ENCODE measurements at regions not wholly inside any gene's neighbourhood (a gene's known extent, or its start where the extent isn't known, plus 50 kb on each side); places are given as distances from the start of the nearest gene placed in this dataset.

GRCh38 chr2:153373510-153374279, 104.9 kb downstream of the RPRM start:
- peak; percentile 84 for DNase-seq (ENCODE audit: low read depth)
- H3K4me3 ChIP-seq (ENCODE audit: low read depth, low read length) = no peak overlapping the region
- TF ChIP-seq CTCF (IDR thresholded peaks at IDR 0.05; ENCODE audit: control insufficient read depth, extremely low read depth, insufficient read depth) = no peak

- no peak overlapping the region for H3K4me3 ChIP-seq (ENCODE audit: low read depth, low read length)
- no peak for DNase-seq (ENCODE audit: low read depth)
- no peak for TF ChIP-seq CTCF (IDR thresholded peaks at IDR 0.05; ENCODE audit: control insufficient read depth, extremely low read depth, insufficient read depth)
Measured at GRCh38 chr2:153360239-153360638, 118.3 kb downstream of the RPRM start.

GRCh38 chr2:153354377-153354776, 124.2 kb downstream of the RPRM start:
- no peak for DNase-seq (ENCODE audit: low read depth)
- TF ChIP-seq CTCF (IDR thresholded peaks at IDR 0.05; ENCODE audit: control insufficient read depth, extremely low read depth, insufficient read depth) = no peak
- H3K4me3 ChIP-seq (ENCODE audit: low read depth, low read length) = no peak overlapping the region

- no peak for DNase-seq (ENCODE audit: low read depth)
- no peak for TF ChIP-seq CTCF (IDR thresholded peaks at IDR 0.05; ENCODE audit: control insufficient read depth, extremely low read depth, insufficient read depth)
- no peak overlapping the region for H3K4me3 ChIP-seq (ENCODE audit: low read depth, low read length)
Measured at GRCh38 chr2:153349603-153350002, 129.0 kb downstream of the RPRM start.

- TF ChIP-seq CTCF (IDR thresholded peaks at IDR 0.05; ENCODE audit: control insufficient read depth, extremely low read depth, insufficient read depth) = no peak
- no peak for DNase-seq (ENCODE audit: low read depth)
- H3K4me3 ChIP-seq (ENCODE audit: low read depth, low read length) = no peak overlapping the region
Measured at GRCh38 chr2:153347818-153348495, 130.6 kb downstream of the RPRM start.

- DNase-seq (ENCODE audit: low read depth) = no peak
- no peak overlapping the region for H3K4me3 ChIP-seq (ENCODE audit: low read depth, low read length)
- no peak for TF ChIP-seq CTCF (IDR thresholded peaks at IDR 0.05; ENCODE audit: control insufficient read depth, extremely low read depth, insufficient read depth)
Measured at GRCh38 chr2:153320879-153321278, 157.7 kb downstream of the RPRM start.
